CD14-positive monocyte (primary cell): ENCODE measurements at regions not wholly inside any gene's neighbourhood (a gene's known extent, or its start where the extent isn't known, plus 50 kb on each side); places are given as distances from the start of the nearest gene placed in this dataset.

Experiments used
- DNase-seq, 3 donors: peaks; one replicate each; pipeline ENCODE4 v3.0.0-alpha.2; 2011 to 2022
- H2AFZ ChIP-seq: 2 replicates; pipeline ENCODE4 v1.6.0; 2012; ENCODE audit warnings: mild to moderate bottlenecking, low read depth, low read length, inconsistent platforms; ENCODE audit not compliant: insufficient read depth, poor library complexity, severe bottlenecking
- H3K27ac ChIP-seq, 2 donors: 1 replicate in 1 of 2; 2 replicates in 1 of 2; pipeline ENCODE4 v1.5.1; 2012 to 2013; ENCODE audit warnings: low read length in 2 of 2, control low read depth in 1 of 2, inconsistent platforms in 1 of 2, low read depth in 1 of 2, mild to moderate bottlenecking in 1 of 2
- H3K27me3 ChIP-seq, 2 donors: one replicate each; pipeline versions ENCODE4 v1.6.0 to v1.6.1; 2011 to 2013; ENCODE audit warnings: low read length in 2 of 2; ENCODE audit not compliant: control insufficient read depth in 2 of 2, insufficient read depth in 2 of 2
- H3K36me3 ChIP-seq, 2 donors: replicated peaks in 1 of 2; 1 replicate in 1 of 2; 2 replicates in 1 of 2; pipeline versions ENCODE4 v1.5.1 to v1.6.1; 2012 to 2013; ENCODE audit warnings: low read length in 2 of 2, control low read depth in 1 of 2, inconsistent platforms in 1 of 2, mild to moderate bottlenecking in 1 of 2; ENCODE audit not compliant: insufficient read depth in 2 of 2, control insufficient read depth in 1 of 2
- H3K4me1 ChIP-seq, 2 donors: 1 replicate in 1 of 2; 2 replicates in 1 of 2; pipeline versions ENCODE4 v1.5.1 to v1.6.1; 2012 to 2013; ENCODE audit warnings: low read length in 2 of 2, control low read depth in 1 of 2, inconsistent platforms in 1 of 2, mild to moderate bottlenecking in 1 of 2, moderate library complexity in 1 of 2; ENCODE audit not compliant: insufficient read depth in 2 of 2, control insufficient read depth in 1 of 2
- H3K4me2 ChIP-seq: replicated peaks from 2 replicates; pipeline ENCODE3; 2012; ENCODE audit warnings: low read length, moderate library complexity, mild to moderate bottlenecking; ENCODE audit not compliant: poor library complexity, severe bottlenecking; ENCODE audit errors: extremely low read depth
- H3K4me3 ChIP-seq, 3 experiments: fragments of 200-600 bp in 1 of 3; sonication (generic) in 1 of 3; replicated peaks in 1 of 3; 1 replicate in 2 of 3; 2 replicates in 1 of 3; pipeline ENCODE4 v1.5.1; 2011 to 2013; ENCODE audit warnings: low read length in 3 of 3, mild to moderate bottlenecking in 3 of 3, control low read depth in 2 of 3, low read depth in 2 of 3, inconsistent platforms in 1 of 3, moderate library complexity in 1 of 3
- H3K79me2 ChIP-seq: 2 replicates; pipeline ENCODE4 v1.6.0; 2012; ENCODE audit warnings: mild to moderate bottlenecking, control low read depth, inconsistent platforms, low read length, moderate library complexity; ENCODE audit not compliant: insufficient read depth
- H3K9ac ChIP-seq: 2 replicates; pipeline ENCODE4 v1.6.0; 2017; ENCODE audit warnings: low read length, mild to moderate bottlenecking; ENCODE audit not compliant: insufficient read depth, poor library complexity, severe bottlenecking
- H3K9me3 ChIP-seq, 2 donors: replicated peaks in 1 of 2; 1 replicate in 1 of 2; 2 replicates in 1 of 2; pipeline versions ENCODE4 v1.5.1 to v1.6.1; 2012 to 2013; ENCODE audit warnings: low read length in 2 of 2, control low read depth in 1 of 2; ENCODE audit not compliant: control insufficient read depth in 1 of 2, insufficient read depth in 1 of 2
- H4K20me1 ChIP-seq: 2 replicates; pipeline ENCODE4 v1.6.0; 2012; ENCODE audit warnings: mild to moderate bottlenecking, low read length, control low read depth, moderate library complexity; ENCODE audit not compliant: insufficient read depth
- H3K27ac Mint-ChIP-seq, 7 donors: one replicate each; pipeline ENCODE4 v1.8.0; 2020; ENCODE audit warnings: mild to moderate bottlenecking in 7 of 7, mixed read lengths in 7 of 7, moderate library complexity in 6 of 7, inconsistent platforms in 2 of 7
- H3K27me3 Mint-ChIP-seq, 3 donors: one replicate each; pipeline ENCODE4 v1.8.0; 2021 to 2022; ENCODE audit warnings: low read depth in 3 of 3, mild to moderate bottlenecking in 3 of 3, mixed read lengths in 3 of 3, moderate library complexity in 3 of 3, inconsistent platforms in 1 of 3
- H3K36me3 Mint-ChIP-seq, 2 donors: one replicate each; pipeline ENCODE4 v1.8.0; 2020; ENCODE audit warnings: mixed read lengths in 2 of 2, inconsistent platforms in 1 of 2, mild to moderate bottlenecking in 1 of 2
- H3K4me1 Mint-ChIP-seq: one replicate; pipeline ENCODE4 v1.8.0; 2020; ENCODE audit warnings: mild to moderate bottlenecking, mixed read lengths
- H3K4me3 Mint-ChIP-seq, 2 donors: one replicate each; pipeline ENCODE4 v1.8.0; 2020; ENCODE audit warnings: mild to moderate bottlenecking in 2 of 2, mixed read lengths in 2 of 2, moderate library complexity in 1 of 2
- H3K9me3 Mint-ChIP-seq, 7 donors: one replicate each; pipeline ENCODE4 v1.8.0; 2020 to 2022; ENCODE audit warnings: mixed read lengths in 7 of 7, mild to moderate bottlenecking in 6 of 7, moderate library complexity in 6 of 7, inconsistent platforms in 2 of 7
- CTCF ChIP-seq: fragments of 200-600 bp; IDR thresholded peaks from one replicate; pipeline ENCODE4 v1.8.0; 2022; ENCODE audit warnings: antibody characterized with exemption, mild to moderate bottlenecking
- WGBS: methylation state at CpG from one replicate; pipeline ENCODE4 v1.1.5; 2013; ENCODE audit warnings: missing lambda C conversion rate; ENCODE audit not compliant: insufficient coverage; 5-methylcytosine and 5-hydroxymethylcytosine counted together
- intact Hi-C, 2 donors: fragments of 100-400 bp; cut with micrococcal nuclease; formaldehyde crosslinking; loops; one replicate each; pipeline versions ENCODE4 v1.15.0 to v1.15.1; 2023

- intact Hi-C loops = no loop called here
Measured at GRCh38 chr6:140317950-140318349, 943.5 kb upstream of the CITED2 start.

GRCh38 chr6:140316966-140317365, 942.5 kb upstream of the CITED2 start:
- H3K27me3 Mint-ChIP-seq = no peaks in the 10 kb centered on the region
- no peak for DNase-seq
- Histone ChIP-seq H3K27me3 (no peaks in the 10 kb centered on the region), H2AFZ (no peak overlapping the region), H3K9me3 (peaks cover 0 to 7% of the 10 kb centered on the region in 2 donors), H3K4me2 (no peak overlapping the region), H4K20me1 (no peaks in the 10 kb centered on the region), H3K4me1 (peaks cover 20 to 23% of the 10 kb centered on the region in 2 donors), H3K9ac (no peak overlapping the region), H3K36me3 (no peaks in the 10 kb centered on the region), H3K79me2 (no peaks in the 10 kb centered on the region), H3K27ac (no peak overlapping the region), H3K4me3 (no peak overlapping the region)
- intact Hi-C loops = no loop called here
- peaks cover 2 to 8% (median 6%) of the 10 kb centered on the region in 7 donors for H3K9me3 Mint-ChIP-seq
- H3K4me1 Mint-ChIP-seq = peaks cover 22% of the 10 kb centered on the region
- no peak overlapping the region for H3K27ac Mint-ChIP-seq
- TF ChIP-seq CTCF = no peak
- no peaks in the 10 kb centered on the region for H3K36me3 Mint-ChIP-seq
- H3K4me3 Mint-ChIP-seq = no peak overlapping the region
- WGBS = 90% methylated on average over 2 of the region's 4 CpGs

More at GRCh38 chr6:140317950-140318349, 943.5 kb upstream of the CITED2 start:
- Histone ChIP-seq H2AFZ (no peak overlapping the region), H3K9me3 (peaks cover 0 to 3% of the 10 kb centered on the region in 2 donors), H4K20me1 (no peaks in the 10 kb centered on the region), H3K4me3 (no peak overlapping the region), H3K27me3 (no peaks in the 10 kb centered on the region), H3K36me3 (no peaks in the 10 kb centered on the region), H3K27ac (no peak overlapping the region), H3K4me1 (peaks cover 23 to 30% of the 10 kb centered on the region in 2 donors), H3K4me2 (no peak overlapping the region), H3K9ac (no peak overlapping the region), H3K79me2 (no peaks in the 10 kb centered on the region)
- H3K27me3 Mint-ChIP-seq = no peaks in the 10 kb centered on the region
- no CpG with 5 or more reads among the region's 2 CpGs for WGBS
- no peaks in the 10 kb centered on the region for H3K36me3 Mint-ChIP-seq
- DNase-seq = no peak
- no peak overlapping the region for H3K4me3 Mint-ChIP-seq
- TF ChIP-seq CTCF = no peak
- peaks cover 29% of the 10 kb centered on the region for H3K4me1 Mint-ChIP-seq
- H3K27ac Mint-ChIP-seq = no peak overlapping the region
- H3K9me3 Mint-ChIP-seq = peaks cover 0 to 8% (median 3%) of the 10 kb centered on the region in 7 donors
